ENCODE measurements at regions not wholly inside any gene's neighbourhood (a gene's known extent, or its start where the extent isn't known, plus 50 kb on each side); places are given as distances from the start of the nearest gene placed in this dataset.

DNA sequence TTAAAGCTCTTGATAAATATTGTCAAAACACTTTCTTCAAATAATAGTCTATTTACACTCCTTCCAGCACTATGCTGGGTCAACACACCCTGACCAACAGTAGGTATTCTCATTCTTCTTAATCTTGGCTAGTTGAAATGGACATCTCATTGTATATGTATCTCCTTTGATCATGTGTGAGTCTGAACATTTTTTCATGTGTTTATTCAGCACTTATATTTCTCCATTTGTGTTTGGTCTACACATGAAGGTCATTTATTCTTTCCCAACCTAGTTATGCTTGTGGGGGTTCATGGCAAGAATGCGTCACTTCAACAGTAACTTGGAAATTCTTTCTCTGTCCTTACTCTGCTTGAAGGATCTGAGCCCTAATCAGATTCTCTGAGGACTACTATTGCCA lies 133.1 kb upstream of the ARID2 start:
- Mint-ChIP-seq H3K4me3 (no peak overlapping the region), H3K9me3 (peaks cover 3% of the 10 kb centered on the region), H3K36me3 (no peaks in the 10 kb centered on the region), H3K27ac (no peak overlapping the region), H3K4me1 (no peaks in the 10 kb centered on the region)
- DNase-seq (ENCODE audit: low spot score in 2 of 2) (no peak), ATAC-seq (no peak)

DNA sequence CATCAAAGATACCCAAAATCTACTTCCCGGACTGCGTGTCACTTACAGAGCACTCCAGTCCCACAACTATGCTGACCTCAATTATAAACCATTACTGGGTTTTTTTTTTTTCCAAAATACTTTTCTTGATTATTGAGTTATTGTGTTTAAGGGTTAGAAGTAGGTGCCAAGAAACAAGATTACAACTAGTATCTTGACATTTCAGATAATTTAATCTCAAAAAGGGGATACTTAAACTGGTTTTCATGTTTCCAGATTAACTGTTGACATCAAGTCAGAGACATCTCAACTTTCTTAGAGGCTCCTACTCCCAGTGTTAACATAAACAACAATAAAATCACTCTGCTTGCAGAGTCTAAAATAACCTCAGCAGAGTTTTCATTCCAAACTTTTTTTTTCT lies 131.2 kb upstream of the ARID2 start:
- Mint-ChIP-seq H3K36me3 (no peaks in the 10 kb centered on the region), H3K4me1 (no peaks in the 10 kb centered on the region), H3K9me3 (peaks cover 3% of the 10 kb centered on the region), H3K27ac (no peak overlapping the region), H3K4me3 (no peak overlapping the region)
- no peak for ATAC-seq
- DNase-seq (ENCODE audit: low spot score in 2 of 2): no peak

DNA sequence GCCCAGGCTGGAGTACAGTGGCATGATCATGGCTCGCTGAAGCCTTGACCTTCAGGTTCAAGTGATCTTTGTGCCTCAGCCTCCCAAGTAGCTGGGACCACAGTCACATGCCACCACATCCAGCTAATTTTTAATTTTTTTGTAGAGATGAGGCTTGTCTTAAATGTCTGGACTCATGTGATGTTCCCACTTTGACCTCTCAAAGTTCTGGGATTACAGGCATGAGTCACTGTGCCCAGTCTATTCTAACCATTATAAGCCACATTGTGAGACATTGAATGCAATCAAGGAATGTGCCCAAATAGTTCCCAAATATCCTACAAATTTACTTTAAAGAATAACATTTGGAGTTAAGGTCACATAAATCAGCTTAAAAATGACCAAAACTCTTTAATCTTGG lies 130.7 kb upstream of the ARID2 start:
- Mint-ChIP-seq H3K36me3 (no peaks in the 10 kb centered on the region), H3K27ac (no peak overlapping the region), H3K9me3 (peaks cover 3% of the 10 kb centered on the region), H3K4me1 (no peaks in the 10 kb centered on the region), H3K4me3 (no peak overlapping the region)
- DNase-seq (ENCODE audit: low spot score in 2 of 2): no peak
- no peak for ATAC-seq

DNA sequence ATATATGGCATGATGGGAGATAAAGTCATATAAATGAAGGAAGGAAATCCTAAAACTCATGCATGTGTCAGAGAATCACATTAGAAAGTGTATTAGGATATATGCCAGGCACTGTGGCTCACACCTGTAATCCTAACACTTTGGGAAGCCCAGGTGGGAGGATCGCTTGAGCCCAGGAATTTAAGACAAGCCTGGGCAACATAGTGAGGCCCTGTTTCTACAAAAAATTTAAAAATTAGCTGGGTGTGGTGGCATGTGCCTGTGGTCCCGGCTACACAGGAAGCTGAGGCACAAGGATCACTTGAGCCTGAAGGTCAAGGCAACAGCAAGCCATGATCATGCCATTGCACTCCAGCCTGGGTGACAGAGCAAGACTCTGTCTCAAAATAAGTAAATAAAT lies 130.3 kb upstream of the ARID2 start:
- DNase-seq (ENCODE audit: low spot score in 2 of 2) (no peak), ATAC-seq (no peak)
- no peaks in the 10 kb centered on the region for H3K4me1 Mint-ChIP-seq
- H3K4me3 Mint-ChIP-seq: no peak overlapping the region
- H3K9me3 Mint-ChIP-seq: peaks cover 3% of the 10 kb centered on the region
- H3K36me3 Mint-ChIP-seq: no peaks in the 10 kb centered on the region
- H3K27ac Mint-ChIP-seq: no peak overlapping the region

DNA sequence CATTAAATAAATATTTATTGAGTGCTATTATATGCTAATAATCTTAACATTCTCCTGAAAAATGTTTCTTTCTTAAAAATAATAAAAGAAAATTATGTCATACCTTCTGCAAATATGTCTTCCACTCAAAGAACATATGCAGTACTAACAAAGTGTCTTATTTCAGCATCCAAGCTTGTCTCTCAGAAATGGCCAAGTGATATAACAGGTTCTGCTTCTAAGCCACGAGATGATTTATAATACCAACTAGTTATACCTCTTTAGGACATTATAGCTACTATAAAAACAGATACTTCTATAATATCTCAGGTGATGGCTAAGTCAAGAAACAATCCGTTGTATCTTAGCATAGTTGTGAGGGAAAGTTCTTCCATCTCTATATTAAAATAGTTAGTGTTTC lies 128.1 kb upstream of the ARID2 start:
- no peaks in the 10 kb centered on the region for H3K4me1 Mint-ChIP-seq
- H3K9me3 Mint-ChIP-seq: peaks cover 5% of the 10 kb centered on the region
- H3K36me3 Mint-ChIP-seq: no peaks in the 10 kb centered on the region
- ATAC-seq: no peak
- no peak overlapping the region for H3K4me3 Mint-ChIP-seq
- no peak overlapping the region for H3K27ac Mint-ChIP-seq
- DNase-seq (ENCODE audit: low spot score in 2 of 2): no peak

DNA sequence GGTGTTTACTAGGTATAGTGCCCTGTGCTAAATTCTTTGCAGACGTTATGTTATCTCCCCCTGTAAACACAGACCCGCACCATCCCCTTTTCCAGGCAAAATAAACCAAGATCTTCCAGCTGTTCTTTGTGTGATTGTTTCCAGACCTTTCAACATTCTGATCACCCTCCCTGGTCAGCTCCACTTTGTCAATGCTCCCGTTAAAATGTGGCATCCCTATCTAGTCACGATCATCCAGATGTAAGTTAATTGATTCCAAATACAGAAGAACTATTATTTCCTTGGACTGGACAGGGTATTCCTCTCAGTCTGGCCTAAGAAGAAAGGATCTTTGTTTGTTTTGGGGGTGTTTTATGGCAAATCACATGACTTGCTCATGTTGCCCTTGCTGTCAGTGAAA lies 127.6 kb upstream of the ARID2 start:
- Mint-ChIP-seq H3K4me3 (no peak overlapping the region), H3K27ac (no peak overlapping the region)
- no peak for ATAC-seq

DNA sequence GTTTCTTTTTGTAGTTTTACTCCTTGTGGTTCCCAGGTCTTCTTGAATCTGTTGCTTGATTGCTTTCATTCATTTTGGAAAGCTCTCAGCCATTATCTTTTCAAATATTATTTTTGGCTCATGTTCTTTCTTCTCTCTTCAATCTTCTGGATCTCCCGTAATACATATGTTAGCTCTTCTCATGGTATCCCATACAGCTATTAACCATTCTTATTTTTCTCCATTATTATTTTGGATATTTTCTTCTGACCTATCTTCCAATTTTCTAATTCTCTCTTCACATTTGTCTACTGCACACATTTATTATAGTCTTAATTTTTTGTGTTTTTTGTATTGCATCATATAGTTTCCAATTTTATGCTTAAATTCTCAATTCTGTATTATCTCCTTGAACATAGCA lies 123.9 kb upstream of the ARID2 start:
- no peak overlapping the region for H3K27ac Mint-ChIP-seq
- no peak overlapping the region for H3K4me3 Mint-ChIP-seq
- peaks cover 5% of the 10 kb centered on the region for H3K9me3 Mint-ChIP-seq
- DNase-seq (ENCODE audit: low spot score in 2 of 2) (no peak), ATAC-seq (no peak)
- H3K36me3 Mint-ChIP-seq: no peaks in the 10 kb centered on the region
- H3K4me1 Mint-ChIP-seq: no peaks in the 10 kb centered on the region

More for the DNA sequence above, 127.6 kb upstream of the ARID2 start:
- DNase-seq (ENCODE audit: low spot score in 2 of 2): no peak
- no peaks in the 10 kb centered on the region for H3K36me3 Mint-ChIP-seq
- peaks cover 5% of the 10 kb centered on the region for H3K9me3 Mint-ChIP-seq
- H3K4me1 Mint-ChIP-seq: no peaks in the 10 kb centered on the region

- Mint-ChIP-seq H3K27ac (no peak overlapping the region), H3K4me1 (peaks cover 5% of the 10 kb centered on the region), H3K36me3 (no peaks in the 10 kb centered on the region), H3K9me3 (no peaks in the 10 kb centered on the region), H3K4me3 (no peak overlapping the region)
- no peak for ATAC-seq
- no peak for DNase-seq (ENCODE audit: low spot score in 2 of 2)
Measured at GRCh38 chr12:45611061-45611460, 118.4 kb upstream of the ARID2 start.

DNA sequence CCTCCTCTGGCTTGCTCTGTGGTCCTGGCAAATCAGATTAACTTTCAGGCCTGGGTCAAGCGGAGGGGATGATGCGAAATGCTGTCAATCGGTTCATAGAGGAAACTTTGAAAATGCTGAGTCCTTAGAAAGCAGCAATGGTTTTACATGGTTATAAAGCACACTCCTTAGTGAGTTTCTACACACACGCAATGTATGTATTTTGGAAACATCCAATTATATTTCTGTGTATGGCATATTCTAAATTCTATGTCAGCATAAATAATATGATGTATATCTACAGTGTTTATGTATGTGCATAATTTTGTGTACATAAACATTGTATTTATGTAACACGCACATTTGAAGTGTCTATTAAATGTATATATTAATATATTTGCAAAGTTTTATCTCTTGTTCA lies 118.0 kb upstream of the ARID2 start:
- no peaks in the 10 kb centered on the region for H3K36me3 Mint-ChIP-seq
- peaks cover 5% of the 10 kb centered on the region for H3K4me1 Mint-ChIP-seq
- no peak overlapping the region for H3K4me3 Mint-ChIP-seq

GRCh38 chr12:45612044-45612794 lies 117.3 kb upstream of the ARID2 start:
- Mint-ChIP-seq H3K9me3 (no peaks in the 10 kb centered on the region), H3K4me3 (peak overlapping the region; percentile 30), H3K36me3 (no peaks in the 10 kb centered on the region), H3K4me1 (peaks cover 5% of the 10 kb centered on the region), H3K27ac (peak overlapping the region; percentile 84)
- no peak for DNase-seq (ENCODE audit: low spot score in 2 of 2)
- ATAC-seq: peak; percentile 82

More for the DNA sequence above, 118.0 kb upstream of the ARID2 start:
- DNase-seq (ENCODE audit: low spot score in 2 of 2): no peak
- ATAC-seq: no peak
- H3K9me3 Mint-ChIP-seq: no peaks in the 10 kb centered on the region
- no peak overlapping the region for H3K27ac Mint-ChIP-seq

DNA sequence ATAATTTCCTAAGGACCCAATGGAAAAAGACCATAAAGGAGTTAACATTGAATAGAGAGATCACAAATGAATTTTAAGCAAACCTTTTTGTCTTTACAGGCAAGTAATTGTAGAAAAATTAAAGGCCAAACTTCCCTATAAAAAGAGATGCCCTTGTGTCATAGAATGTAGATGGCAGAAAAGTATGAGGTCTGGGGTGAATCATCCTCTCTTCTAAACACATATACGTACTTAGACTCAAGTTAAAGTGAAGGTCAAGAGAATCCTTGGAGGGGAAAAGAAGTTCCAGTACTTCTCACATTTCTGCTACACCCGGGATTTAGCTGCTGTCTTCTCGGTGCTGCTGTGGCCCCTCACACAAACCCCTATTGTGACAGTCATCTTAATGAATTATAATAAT lies 116.2 kb upstream of the ARID2 start:
- DNase-seq (ENCODE audit: low spot score in 2 of 2) (no peak), ATAC-seq (no peak)
- Mint-ChIP-seq H3K4me3 (no peak overlapping the region), H3K9me3 (no peaks in the 10 kb centered on the region), H3K27ac (no peak overlapping the region), H3K4me1 (peaks cover 5% of the 10 kb centered on the region), H3K36me3 (no peaks in the 10 kb centered on the region)

DNA sequence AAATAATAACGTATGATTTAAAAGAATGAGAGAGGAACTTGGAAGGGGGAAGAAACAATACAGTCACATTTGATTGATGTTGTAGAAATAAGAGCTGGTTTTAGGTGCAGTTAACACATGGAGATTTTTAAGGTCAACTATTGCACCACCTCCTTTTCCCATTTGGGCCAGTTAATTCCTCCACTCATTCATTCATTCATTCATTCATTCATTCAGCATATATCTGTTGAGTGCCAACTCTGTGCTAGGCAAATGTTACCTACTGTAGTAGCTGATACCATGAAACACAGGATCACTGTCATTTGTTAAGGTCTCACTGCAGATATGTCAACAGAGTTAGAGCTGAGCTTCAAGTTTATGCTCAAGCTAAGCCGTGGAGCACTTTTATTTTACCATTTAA lies 115.7 kb upstream of the ARID2 start:
- peaks cover 5% of the 10 kb centered on the region for H3K4me1 Mint-ChIP-seq
- no peak for ATAC-seq
- no peaks in the 10 kb centered on the region for H3K36me3 Mint-ChIP-seq
- DNase-seq (ENCODE audit: low spot score in 2 of 2): no peak
- no peak overlapping the region for H3K27ac Mint-ChIP-seq
- no peak overlapping the region for H3K4me3 Mint-ChIP-seq
- no peaks in the 10 kb centered on the region for H3K9me3 Mint-ChIP-seq

DNA sequence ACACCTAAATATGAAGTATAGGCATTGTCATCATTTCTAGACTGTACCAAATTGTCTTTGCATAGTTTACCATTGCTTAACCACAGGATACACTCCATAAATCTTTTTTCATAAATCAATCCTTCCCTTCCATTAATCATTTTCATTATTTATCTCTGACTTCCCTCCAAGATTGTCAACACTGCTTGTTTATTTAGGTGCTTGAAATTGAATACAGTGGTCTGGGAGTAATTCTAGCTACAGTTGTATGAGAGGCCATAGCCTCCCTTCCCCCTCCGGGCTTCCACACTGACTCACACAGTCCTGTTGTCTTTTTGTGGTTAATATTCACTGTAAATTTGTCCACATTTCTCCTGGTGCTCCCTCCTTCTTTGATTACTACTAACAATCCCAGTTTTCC lies 114.2 kb upstream of the ARID2 start:
- no peak for ATAC-seq
- H3K4me3 Mint-ChIP-seq: no peak overlapping the region

GRCh38 chr12:45619736-45620135 lies 109.8 kb upstream of the ARID2 start:
- H3K4me3 Mint-ChIP-seq: no peak overlapping the region
- DNase-seq (ENCODE audit: low spot score in 2 of 2) (no peak), ATAC-seq (no peak)
- H3K36me3 Mint-ChIP-seq: no peaks in the 10 kb centered on the region
- H3K9me3 Mint-ChIP-seq: no peaks in the 10 kb centered on the region
- no peak overlapping the region for H3K27ac Mint-ChIP-seq
- peaks cover 5% of the 10 kb centered on the region for H3K4me1 Mint-ChIP-seq

More for the DNA sequence above, 114.2 kb upstream of the ARID2 start:
- H3K4me1 Mint-ChIP-seq: peaks cover 5% of the 10 kb centered on the region
- H3K36me3 Mint-ChIP-seq: no peaks in the 10 kb centered on the region
- H3K27ac Mint-ChIP-seq: no peak overlapping the region
- DNase-seq (ENCODE audit: low spot score in 2 of 2): no peak
- H3K9me3 Mint-ChIP-seq: no peaks in the 10 kb centered on the region

- ATAC-seq (no peak), DNase-seq (ENCODE audit: low spot score in 2 of 2) (no peak)
- no peaks in the 10 kb centered on the region for H3K4me1 Mint-ChIP-seq
- H3K36me3 Mint-ChIP-seq: no peaks in the 10 kb centered on the region
- no peak overlapping the region for H3K4me3 Mint-ChIP-seq
- H3K27ac Mint-ChIP-seq: no peak overlapping the region
- H3K9me3 Mint-ChIP-seq: no peaks in the 10 kb centered on the region
Measured at GRCh38 chr12:45621703-45622102, 107.8 kb upstream of the ARID2 start.

DNA sequence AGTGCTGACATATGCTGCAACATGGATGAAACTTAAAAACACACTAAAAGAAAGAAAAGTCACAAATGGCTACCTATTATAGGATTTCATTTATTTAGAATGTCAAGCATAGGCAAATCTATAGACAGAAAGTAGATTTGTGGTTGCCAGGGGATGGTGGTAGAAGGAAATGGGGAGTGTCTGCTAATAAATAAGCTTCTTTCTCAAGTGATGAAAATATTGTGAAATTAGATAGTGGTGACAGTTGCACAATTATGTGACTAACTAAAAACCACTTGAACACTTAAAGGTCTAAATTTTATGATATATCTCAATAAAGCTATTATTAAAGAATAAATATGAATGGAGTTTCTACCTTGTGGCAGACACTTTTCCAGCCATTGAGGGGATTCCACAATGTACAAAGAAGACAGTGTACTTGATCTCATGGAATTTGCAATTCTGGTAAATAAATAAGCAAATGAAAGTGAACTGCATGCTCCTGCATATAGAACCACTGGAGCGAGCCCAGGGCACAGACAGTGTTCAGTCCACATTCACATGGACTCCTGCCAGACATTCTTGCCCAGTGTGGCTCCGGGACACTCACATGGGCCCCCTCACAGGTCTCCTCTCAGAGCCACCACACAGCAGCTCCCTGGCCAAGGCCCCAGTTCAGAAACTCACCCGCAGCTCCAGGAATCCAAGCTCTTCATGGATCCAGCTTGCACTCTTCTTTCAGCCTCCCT lies 107.1 kb upstream of the ARID2 start:
- Mint-ChIP-seq H3K27ac (no peak overlapping the region), H3K4me1 (no peaks in the 10 kb centered on the region), H3K36me3 (no peaks in the 10 kb centered on the region), H3K4me3 (no peak overlapping the region), H3K9me3 (no peaks in the 10 kb centered on the region)
- ATAC-seq: no peak
- no peak for DNase-seq (ENCODE audit: low spot score in 2 of 2)

Measured in stimulated activated effector memory CD8-positive, alpha-beta T cell treated with anti-CD3 and anti-CD28 coated beads, Interleukin-12 subunit alpha, Interleukin-12 subunit beta, amount 100 ng/mL, for 72 hours (primary cell).